A673 (cell line): ENCODE measurements at regions not wholly inside any gene's neighbourhood (a gene's known extent, or its start where the extent isn't known, plus 50 kb on each side); places are given as distances from the start of the nearest gene placed in this dataset.

ENCODE experiments used
- BruUV-seq: library from RNA; stranded (reverse); fragments of 400-500 nt; replicated peaks from 2 replicates; lab custom pipeline; 2021; lab: Mats Ljungman, UMichigan
- CTCF ChIA-PET: fragments of 300-600 bp; sonication (Branson Sonifier 250); formaldehyde crosslinking; loops from one replicate; lab custom pipeline; 2022; ENCODE audit warnings: antibody characterized with exemption; lab: Charles Lee
- POLR2A ChIA-PET: fragments of 300-600 bp; sonication (Branson Sonifier 250); formaldehyde crosslinking; loops from one replicate; lab custom pipeline; 2022; ENCODE audit warnings: antibody characterized with exemption; ENCODE audit not compliant: low non-redundant PET; lab: Charles Lee
- DNase-seq: peaks from one replicate; pipeline ENCODE4 v3.0.0-alpha.2; 2015; ENCODE audit warnings: low spot score
- H3K27ac ChIP-seq: fragments of 200-600 bp; sonication (generic); 2 replicates; pipeline ENCODE4 v1.5.1; 2016; ENCODE audit warnings: mixed run types, low read depth, mild to moderate bottlenecking, mixed read lengths, antibody characterized with exemption, low read length; ENCODE audit not compliant: poor library complexity, severe bottlenecking
- H3K27me3 ChIP-seq: fragments of 200-600 bp; sonication (generic); replicated peaks from 2 replicates; pipeline ENCODE4 v1.6.1; 2017; ENCODE audit warnings: mixed run types, low read depth, mild to moderate bottlenecking, mixed read lengths, antibody characterized with exemption, low read length; ENCODE audit not compliant: insufficient read depth, poor library complexity
- H3K36me3 ChIP-seq: fragments of 200-600 bp; sonication (generic); 2 replicates; pipeline ENCODE4 v1.6.1; 2016; ENCODE audit warnings: mixed run types, mild to moderate bottlenecking, mixed read lengths, antibody characterized with exemption, low read length; ENCODE audit not compliant: insufficient read depth, poor library complexity, severe bottlenecking
- H3K4me1 ChIP-seq: fragments of 200-600 bp; sonication (generic); 2 replicates; pipeline ENCODE4 v1.6.1; 2017; ENCODE audit warnings: mixed run types, mild to moderate bottlenecking, mixed read lengths, antibody characterized with exemption, low read length; ENCODE audit not compliant: insufficient read depth, poor library complexity, severe bottlenecking
- H3K4me3 ChIP-seq: fragments of 200-600 bp; sonication (generic); 2 replicates; pipeline ENCODE4 v1.5.1; 2016; ENCODE audit warnings: low read depth, mixed run types, mild to moderate bottlenecking, mixed read lengths, low read length; ENCODE audit not compliant: poor library complexity, severe bottlenecking
- H3K9me3 ChIP-seq: fragments of 200-600 bp; sonication (generic); 2 replicates; pipeline ENCODE4 v1.6.1; 2016; ENCODE audit warnings: mixed run types, low read depth, mild to moderate bottlenecking, mixed read lengths, antibody characterized with exemption, low read length; ENCODE audit not compliant: poor library complexity, severe bottlenecking
- EZH2 ChIP-seq: fragments of 200-600 bp; sonication (generic); IDR thresholded peaks from 2 replicates; pipeline ENCODE4 v1.6.1; 2017; ENCODE audit warnings: borderline replicate concordance, low read depth, mild to moderate bottlenecking, mixed read lengths, antibody characterized with exemption, low read length; ENCODE audit not compliant: poor library complexity, severe bottlenecking
- intact Hi-C: fragments of 100-400 bp; cut with micrococcal nuclease; formaldehyde crosslinking; loops from one replicate; pipeline ENCODE4 v1.10.0; 2022; ENCODE audit not compliant: unreplicated experiment
- TF ChIP-seq, protein P1 (sequence below): fragments of 300-800, 200-600 bp; sonication (generic); conservative IDR thresholded peaks from 2 replicates; pipeline ENCODE4 v1.5.1; 2017; ENCODE audit warnings: low read depth, mild to moderate bottlenecking, antibody characterized with exemption, low read length, moderate library complexity, mixed read lengths

DNA sequence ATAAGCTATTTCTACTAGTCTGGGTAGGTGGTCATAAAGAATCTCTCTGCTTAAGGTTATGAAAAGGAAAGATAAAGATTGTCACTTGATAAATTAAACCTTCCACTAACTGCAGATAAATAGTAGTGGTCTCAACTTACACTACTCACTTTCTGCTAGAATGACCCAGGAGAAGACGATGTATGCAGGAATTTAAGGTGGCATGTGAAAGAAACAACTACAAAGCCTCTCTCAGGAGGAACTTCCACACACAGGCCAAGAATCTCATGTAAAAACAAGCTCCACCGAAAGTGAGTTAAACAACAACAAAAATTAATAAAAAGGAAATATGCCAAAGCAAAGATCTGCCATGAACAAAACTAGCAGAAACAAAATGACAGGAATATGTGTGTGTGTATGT lies 165.4 kb downstream of the CDC14C start:
- peaks cover 6% of the 10 kb centered on the region for H3K9me3 ChIP-seq
- POLR2A ChIA-PET: no interaction called here
- DNase-seq: no peak
- no peak overlapping the region for H3K4me3 ChIP-seq
- no peaks in the 10 kb centered on the region for H3K4me1 ChIP-seq
- intact Hi-C loops: no loop called here
- no peaks in the 10 kb centered on the region for H3K36me3 ChIP-seq
- TF ChIP-seq EZH2: no peak
- TF ChIP-seq, protein P1, sequence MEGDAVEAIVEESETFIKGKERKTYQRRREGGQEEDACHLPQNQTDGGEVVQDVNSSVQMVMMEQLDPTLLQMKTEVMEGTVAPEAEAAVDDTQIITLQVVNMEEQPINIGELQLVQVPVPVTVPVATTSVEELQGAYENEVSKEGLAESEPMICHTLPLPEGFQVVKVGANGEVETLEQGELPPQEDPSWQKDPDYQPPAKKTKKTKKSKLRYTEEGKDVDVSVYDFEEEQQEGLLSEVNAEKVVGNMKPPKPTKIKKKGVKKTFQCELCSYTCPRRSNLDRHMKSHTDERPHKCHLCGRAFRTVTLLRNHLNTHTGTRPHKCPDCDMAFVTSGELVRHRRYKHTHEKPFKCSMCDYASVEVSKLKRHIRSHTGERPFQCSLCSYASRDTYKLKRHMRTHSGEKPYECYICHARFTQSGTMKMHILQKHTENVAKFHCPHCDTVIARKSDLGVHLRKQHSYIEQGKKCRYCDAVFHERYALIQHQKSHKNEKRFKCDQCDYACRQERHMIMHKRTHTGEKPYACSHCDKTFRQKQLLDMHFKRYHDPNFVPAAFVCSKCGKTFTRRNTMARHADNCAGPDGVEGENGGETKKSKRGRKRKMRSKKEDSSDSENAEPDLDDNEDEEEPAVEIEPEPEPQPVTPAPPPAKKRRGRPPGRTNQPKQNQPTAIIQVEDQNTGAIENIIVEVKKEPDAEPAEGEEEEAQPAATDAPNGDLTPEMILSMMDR: no peak
- BruUV-seq: no TSS peak
- H3K27ac ChIP-seq: no peak overlapping the region
- CTCF ChIA-PET: no interaction called here
- no peaks in the 10 kb centered on the region for H3K27me3 ChIP-seq

GRCh38 chr7:49091089-49091488 lies 166.7 kb downstream of the CDC14C start:
- Histone ChIP-seq H3K4me3 (no peak overlapping the region), H3K4me1 (no peaks in the 10 kb centered on the region), H3K9me3 (peaks cover 3% of the 10 kb centered on the region), H3K27me3 (no peaks in the 10 kb centered on the region), H3K36me3 (no peaks in the 10 kb centered on the region), H3K27ac (no peak overlapping the region)
- BruUV-seq: no TSS peak
- intact Hi-C loops: no loop called here
- ChIA-PET CTCF (no interaction called here), POLR2A (no interaction called here)
- DNase-seq: no peak
- TF ChIP-seq EZH2: no peak
- TF ChIP-seq, protein P1: no peak

- no TSS peak for BruUV-seq
- H3K9me3 ChIP-seq: peaks cover 3% of the 10 kb centered on the region
- H3K27me3 ChIP-seq: no peaks in the 10 kb centered on the region
- H3K36me3 ChIP-seq: no peaks in the 10 kb centered on the region
- ChIA-PET POLR2A (no interaction called here), CTCF (no interaction called here)
- H3K4me3 ChIP-seq: no peak overlapping the region
- H3K27ac ChIP-seq: no peak overlapping the region
- DNase-seq: no peak
- intact Hi-C loops: no loop called here
- H3K4me1 ChIP-seq: no peaks in the 10 kb centered on the region
- TF ChIP-seq EZH2: no peak
- TF ChIP-seq, protein P1: no peak
These were observed 167.2 kb downstream of the CDC14C start for GRCh38 chr7:49091519-49091918.
